ENCODE measurements at regions not wholly inside any gene's neighbourhood (a gene's known extent, or its start where the extent isn't known, plus 50 kb on each side); places are given as distances from the start of the nearest gene placed in this dataset.

- TF ChIP-seq CTCF (IDR thresholded peaks at IDR 0.05) = no peak
- Mint-ChIP-seq H3K27ac (no peak overlapping the region), H3K36me3 (ENCODE audit: low read depth) (no peaks in the 10 kb centered on the region), H3K4me1 (ENCODE audit: low read depth) (no peaks in the 10 kb centered on the region), H3K4me3 (no peak overlapping the region), H3K27me3 (ENCODE audit: insufficient read depth) (peaks cover 43% of the 10 kb centered on the region), H3K9me3 (no peaks in the 10 kb centered on the region)
- DNase-seq = no peak
Measured at GRCh38 chr10:47248386-47249090, 51.5 kb upstream of the GDF10 start.

- Mint-ChIP-seq H3K27ac (no peak overlapping the region), H3K4me1 (ENCODE audit: low read depth) (no peaks in the 10 kb centered on the region), H3K36me3 (ENCODE audit: low read depth) (no peaks in the 10 kb centered on the region), H3K27me3 (ENCODE audit: insufficient read depth) (peaks cover 50% of the 10 kb centered on the region), H3K4me3 (no peak overlapping the region), H3K9me3 (no peaks in the 10 kb centered on the region)
- no peak for DNase-seq
- no peak for TF ChIP-seq CTCF (IDR thresholded peaks at IDR 0.05)
Measured at GRCh38 chr10:47249881-47250280, 50.1 kb upstream of the GDF10 start.
